ENCODE measurements at regions not wholly inside any gene's neighbourhood (a gene's known extent, or its start where the extent isn't known, plus 50 kb on each side); places are given as distances from the start of the nearest gene placed in this dataset.

DNA sequence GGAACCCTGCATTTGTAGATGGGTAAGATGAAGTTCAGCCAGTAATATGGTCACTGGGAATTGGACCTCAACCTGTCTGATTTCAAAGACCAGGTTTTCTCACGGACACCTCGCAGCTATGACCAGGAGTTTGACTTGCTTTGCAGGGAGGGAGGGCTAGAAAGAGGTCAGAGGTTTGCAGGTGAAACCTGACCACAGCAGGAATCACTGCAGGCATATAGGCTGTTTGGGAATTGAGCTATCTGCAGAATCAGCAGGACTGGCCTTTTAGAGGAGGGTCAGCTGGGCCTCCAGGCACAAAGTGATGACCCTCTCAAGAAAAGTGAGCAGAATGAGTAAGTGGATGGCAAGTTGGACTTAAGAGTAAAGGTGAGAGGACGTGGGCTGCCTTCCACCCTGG is 166.3 kb downstream of the ADRA2A start:
- Histone ChIP-seq H2AFZ (ENCODE audit: low read depth) (no peak overlapping the region), H3K4me2 (no peak overlapping the region), H3K27ac (no peak overlapping the region), H3K79me2 (ENCODE audit: insufficient read depth, low read depth) (no peaks in the 10 kb centered on the region), H4K20me1 (ENCODE audit: insufficient read depth) (no peaks in the 10 kb centered on the region), H3K4me3 (IDR thresholded peaks at IDR 0.05; ENCODE audit: insufficient read depth, low read depth, low read length) (no peak overlapping the region), H3K36me3 (ENCODE audit: insufficient read depth) (no peaks in the 10 kb centered on the region), H3K9ac (no peak overlapping the region), H3K27me3 (ENCODE audit: insufficient read depth, low read depth) (no peaks in the 10 kb centered on the region), H3K4me1 (ENCODE audit: low read depth, poor library complexity, severe bottlenecking) (no peaks in the 10 kb centered on the region)
- TF ChIP-seq, protein P1, sequence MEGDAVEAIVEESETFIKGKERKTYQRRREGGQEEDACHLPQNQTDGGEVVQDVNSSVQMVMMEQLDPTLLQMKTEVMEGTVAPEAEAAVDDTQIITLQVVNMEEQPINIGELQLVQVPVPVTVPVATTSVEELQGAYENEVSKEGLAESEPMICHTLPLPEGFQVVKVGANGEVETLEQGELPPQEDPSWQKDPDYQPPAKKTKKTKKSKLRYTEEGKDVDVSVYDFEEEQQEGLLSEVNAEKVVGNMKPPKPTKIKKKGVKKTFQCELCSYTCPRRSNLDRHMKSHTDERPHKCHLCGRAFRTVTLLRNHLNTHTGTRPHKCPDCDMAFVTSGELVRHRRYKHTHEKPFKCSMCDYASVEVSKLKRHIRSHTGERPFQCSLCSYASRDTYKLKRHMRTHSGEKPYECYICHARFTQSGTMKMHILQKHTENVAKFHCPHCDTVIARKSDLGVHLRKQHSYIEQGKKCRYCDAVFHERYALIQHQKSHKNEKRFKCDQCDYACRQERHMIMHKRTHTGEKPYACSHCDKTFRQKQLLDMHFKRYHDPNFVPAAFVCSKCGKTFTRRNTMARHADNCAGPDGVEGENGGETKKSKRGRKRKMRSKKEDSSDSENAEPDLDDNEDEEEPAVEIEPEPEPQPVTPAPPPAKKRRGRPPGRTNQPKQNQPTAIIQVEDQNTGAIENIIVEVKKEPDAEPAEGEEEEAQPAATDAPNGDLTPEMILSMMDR (conservative IDR thresholded peaks at IDR 0.05; ENCODE audit: low read depth, low read length): no peak

DNA sequence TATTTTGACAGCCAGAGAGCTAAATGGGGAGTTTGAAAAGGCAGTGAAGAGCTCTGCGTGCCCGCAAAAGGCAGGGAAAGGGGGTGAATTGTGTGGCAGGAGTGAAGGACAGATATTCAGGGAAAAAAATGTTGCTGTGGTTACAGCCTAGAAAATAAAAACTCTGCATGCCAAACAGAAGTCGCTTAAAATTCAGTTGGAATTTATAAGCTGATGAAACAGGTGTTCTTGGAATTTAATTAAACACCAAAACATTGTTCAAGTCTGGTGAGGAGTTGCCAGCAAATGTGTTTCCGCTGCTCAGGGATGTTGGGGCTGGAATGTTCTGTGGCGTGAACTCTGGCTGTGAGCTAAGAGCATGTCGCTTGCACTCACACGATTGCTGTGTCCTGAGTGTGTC is 169.3 kb downstream of the ADRA2A start:
- Histone ChIP-seq H3K27me3 (ENCODE audit: insufficient read depth, low read depth) (no peaks in the 10 kb centered on the region), H3K79me2 (ENCODE audit: insufficient read depth, low read depth) (no peaks in the 10 kb centered on the region), H4K20me1 (ENCODE audit: insufficient read depth) (no peaks in the 10 kb centered on the region), H3K4me3 (IDR thresholded peaks at IDR 0.05; ENCODE audit: insufficient read depth, low read depth, low read length) (no peak overlapping the region), H3K9ac (no peak overlapping the region), H2AFZ (ENCODE audit: low read depth) (no peak overlapping the region), H3K27ac (no peak overlapping the region), H3K36me3 (ENCODE audit: insufficient read depth) (no peaks in the 10 kb centered on the region), H3K4me1 (ENCODE audit: low read depth, poor library complexity, severe bottlenecking) (no peaks in the 10 kb centered on the region), H3K4me2 (no peak overlapping the region)
- TF ChIP-seq, protein P1 (conservative IDR thresholded peaks at IDR 0.05; ENCODE audit: low read depth, low read length): no peak

DNA sequence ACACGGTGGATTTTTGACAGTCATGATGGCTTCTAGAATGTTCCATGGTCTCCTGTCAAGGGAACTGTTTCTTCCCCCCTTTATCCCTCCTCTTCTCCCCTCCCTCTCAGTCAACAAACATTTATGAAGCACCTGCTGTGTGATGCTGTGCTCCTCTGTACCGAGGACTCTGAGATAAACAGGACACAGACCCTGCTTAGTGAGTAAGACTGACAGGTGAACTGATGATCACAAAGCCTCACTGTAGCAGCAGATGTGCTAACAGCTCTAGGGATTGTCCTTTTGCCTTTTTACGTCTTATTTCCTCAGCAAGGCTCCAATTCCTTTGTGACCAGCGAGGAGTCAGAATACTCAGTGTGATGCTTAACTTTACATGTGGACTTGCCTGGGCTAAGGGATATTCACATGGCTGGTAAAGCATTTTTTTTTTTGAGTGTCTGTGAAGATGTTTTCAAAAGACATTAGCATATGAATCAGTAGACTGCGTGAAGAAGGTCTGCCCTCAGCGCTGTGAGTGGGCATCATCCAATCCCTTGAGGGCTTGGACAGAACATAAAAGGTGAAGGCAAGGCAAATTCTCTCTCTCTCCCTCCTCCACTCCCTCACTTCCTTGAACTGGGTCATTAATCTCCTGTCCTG is 170.1 kb downstream of the ADRA2A start:
- H3K27me3 ChIP-seq (ENCODE audit: insufficient read depth, low read depth): no peaks in the 10 kb centered on the region
- H3K27ac ChIP-seq: no peak overlapping the region
- H3K9ac ChIP-seq: no peak overlapping the region
- no peak overlapping the region for H3K4me3 ChIP-seq (IDR thresholded peaks at IDR 0.05; ENCODE audit: insufficient read depth, low read depth, low read length)
- H4K20me1 ChIP-seq (ENCODE audit: insufficient read depth): no peaks in the 10 kb centered on the region
- no peak overlapping the region for H2AFZ ChIP-seq (ENCODE audit: low read depth)
- no peaks in the 10 kb centered on the region for H3K4me1 ChIP-seq (ENCODE audit: low read depth, poor library complexity, severe bottlenecking)
- no peak overlapping the region for H3K4me2 ChIP-seq
- TF ChIP-seq, protein P1 (conservative IDR thresholded peaks at IDR 0.05; ENCODE audit: low read depth, low read length): no peak
- H3K36me3 ChIP-seq (ENCODE audit: insufficient read depth): no peaks in the 10 kb centered on the region
- no peaks in the 10 kb centered on the region for H3K79me2 ChIP-seq (ENCODE audit: insufficient read depth, low read depth)

DNA sequence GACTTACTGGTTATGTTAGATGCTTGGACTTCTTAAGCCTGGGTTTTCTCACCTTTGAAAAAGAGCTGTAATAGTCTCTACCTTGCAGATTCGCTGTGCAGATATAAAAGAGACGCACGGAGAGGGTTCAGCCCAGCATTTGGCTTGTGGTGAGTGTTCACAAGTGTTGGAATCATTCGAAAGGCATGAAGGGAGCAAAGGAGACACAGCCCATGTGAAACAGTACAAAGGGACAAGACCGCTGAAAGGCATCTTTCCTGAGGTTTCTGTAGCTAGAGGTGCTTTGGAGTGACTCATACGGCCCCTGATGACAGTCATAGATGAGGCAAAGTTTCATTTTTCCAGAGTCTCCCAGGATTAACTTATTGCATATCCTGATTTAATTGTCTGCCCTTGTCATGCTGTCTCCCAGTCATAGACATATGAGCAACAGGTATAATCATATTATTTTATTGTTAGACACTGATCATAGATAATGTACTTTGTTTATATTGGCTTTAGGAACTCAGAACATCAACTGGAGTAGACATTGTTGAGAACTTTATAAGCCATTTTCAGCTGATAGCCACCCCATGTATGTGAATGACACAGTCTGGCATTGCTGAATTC is 171.1 kb downstream of the ADRA2A start:
- Histone ChIP-seq H2AFZ (ENCODE audit: low read depth) (no peak overlapping the region), H3K27me3 (ENCODE audit: insufficient read depth, low read depth) (no peaks in the 10 kb centered on the region), H4K20me1 (ENCODE audit: insufficient read depth) (no peaks in the 10 kb centered on the region), H3K27ac (no peak overlapping the region), H3K79me2 (ENCODE audit: insufficient read depth, low read depth) (no peaks in the 10 kb centered on the region), H3K4me3 (IDR thresholded peaks at IDR 0.05; ENCODE audit: insufficient read depth, low read depth, low read length) (no peak overlapping the region), H3K36me3 (ENCODE audit: insufficient read depth) (no peaks in the 10 kb centered on the region), H3K4me1 (ENCODE audit: low read depth, poor library complexity, severe bottlenecking) (no peaks in the 10 kb centered on the region), H3K4me2 (no peak overlapping the region), H3K9ac (no peak overlapping the region)
- TF ChIP-seq, protein P1 (conservative IDR thresholded peaks at IDR 0.05; ENCODE audit: low read depth, low read length): no peak

Measured in KMS-11 (cell line).